ENCODE measurements at regions not wholly inside any gene's neighbourhood (a gene's known extent, or its start where the extent isn't known, plus 50 kb on each side); places are given as distances from the start of the nearest gene placed in this dataset.

GRCh38 chr5:44719856-44720255 lies 88.9 kb upstream of the MRPS30 start:
- no peak for TF ChIP-seq EZH2 (IDR thresholded peaks at IDR 0.05; ENCODE audit: low read length, missing control alignments)
- TF ChIP-seq, protein P1, sequence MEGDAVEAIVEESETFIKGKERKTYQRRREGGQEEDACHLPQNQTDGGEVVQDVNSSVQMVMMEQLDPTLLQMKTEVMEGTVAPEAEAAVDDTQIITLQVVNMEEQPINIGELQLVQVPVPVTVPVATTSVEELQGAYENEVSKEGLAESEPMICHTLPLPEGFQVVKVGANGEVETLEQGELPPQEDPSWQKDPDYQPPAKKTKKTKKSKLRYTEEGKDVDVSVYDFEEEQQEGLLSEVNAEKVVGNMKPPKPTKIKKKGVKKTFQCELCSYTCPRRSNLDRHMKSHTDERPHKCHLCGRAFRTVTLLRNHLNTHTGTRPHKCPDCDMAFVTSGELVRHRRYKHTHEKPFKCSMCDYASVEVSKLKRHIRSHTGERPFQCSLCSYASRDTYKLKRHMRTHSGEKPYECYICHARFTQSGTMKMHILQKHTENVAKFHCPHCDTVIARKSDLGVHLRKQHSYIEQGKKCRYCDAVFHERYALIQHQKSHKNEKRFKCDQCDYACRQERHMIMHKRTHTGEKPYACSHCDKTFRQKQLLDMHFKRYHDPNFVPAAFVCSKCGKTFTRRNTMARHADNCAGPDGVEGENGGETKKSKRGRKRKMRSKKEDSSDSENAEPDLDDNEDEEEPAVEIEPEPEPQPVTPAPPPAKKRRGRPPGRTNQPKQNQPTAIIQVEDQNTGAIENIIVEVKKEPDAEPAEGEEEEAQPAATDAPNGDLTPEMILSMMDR (conservative IDR thresholded peaks at IDR 0.05 in 1 of 2, IDR thresholded peaks at IDR 0.05 in 1 of 2; ENCODE audit: low read depth in 1 of 2, low read length in 2 of 2): no peak
